ENCODE measurements at regions not wholly inside any gene's neighbourhood (a gene's known extent, or its start where the extent isn't known, plus 50 kb on each side); places are given as distances from the start of the nearest gene placed in this dataset.
"Not testable (repeated sequence)": the region's sequence is repeated elsewhere in the genome, so short reads cannot be mapped to it uniquely, and the experiment has no call there.

DNA sequence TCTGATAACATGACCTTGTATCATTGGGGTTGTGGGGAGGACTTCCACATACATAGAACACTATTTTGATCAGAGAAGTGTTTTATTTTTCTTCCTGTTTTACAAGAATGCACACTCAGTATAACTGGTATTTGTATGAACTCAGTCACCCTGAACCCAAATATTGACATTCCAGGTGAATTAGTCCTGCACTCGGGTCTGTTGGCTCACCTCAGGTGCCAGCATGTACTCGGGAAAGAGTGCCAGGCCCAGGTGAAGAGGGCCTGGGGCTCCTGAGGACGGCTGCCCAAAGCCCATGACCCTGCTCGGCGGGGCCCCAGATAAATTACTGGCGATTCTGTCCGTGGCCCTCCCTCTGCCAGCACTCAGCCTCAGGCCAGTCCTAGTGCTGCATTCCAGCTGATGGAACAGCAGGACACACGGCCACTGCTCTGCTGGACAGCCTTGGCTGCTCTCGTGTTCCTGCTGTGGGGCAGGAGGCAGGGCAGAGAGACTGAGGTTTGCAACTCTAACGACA lies 75.4 kb upstream of the TMPRSS2 start:
- in situ Hi-C loops (cut with HindIII; ENCODE audit: low pct_ligation_motif_present, low pct_unique_long_range_greater_than_20kb, low sequenced_read_pairs), result no loop called here
- no peak for DNase-seq

DNA sequence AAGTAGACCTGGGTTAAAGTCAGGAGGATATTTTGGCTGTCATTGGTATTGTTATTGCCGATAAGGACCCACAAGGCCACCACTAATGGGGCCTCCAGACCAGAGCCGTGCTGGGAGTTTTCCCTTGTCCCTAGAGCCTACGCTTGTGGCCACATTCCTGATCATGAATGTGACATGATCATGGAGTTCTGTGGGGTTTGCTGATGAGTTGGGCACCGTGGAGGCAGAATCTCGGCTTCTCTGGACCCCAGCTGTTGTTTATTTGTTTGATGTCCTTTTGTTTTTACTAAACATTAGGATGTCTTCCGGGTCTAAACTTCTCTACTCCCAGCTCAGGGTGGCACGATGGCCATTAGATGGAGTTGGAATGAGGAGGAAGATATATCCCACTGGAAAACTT lies 74.9 kb upstream of the TMPRSS2 start:
- no peak for DNase-seq
- in situ Hi-C loops (cut with HindIII; ENCODE audit: low pct_ligation_motif_present, low pct_unique_long_range_greater_than_20kb, low sequenced_read_pairs), result no loop called here

DNA sequence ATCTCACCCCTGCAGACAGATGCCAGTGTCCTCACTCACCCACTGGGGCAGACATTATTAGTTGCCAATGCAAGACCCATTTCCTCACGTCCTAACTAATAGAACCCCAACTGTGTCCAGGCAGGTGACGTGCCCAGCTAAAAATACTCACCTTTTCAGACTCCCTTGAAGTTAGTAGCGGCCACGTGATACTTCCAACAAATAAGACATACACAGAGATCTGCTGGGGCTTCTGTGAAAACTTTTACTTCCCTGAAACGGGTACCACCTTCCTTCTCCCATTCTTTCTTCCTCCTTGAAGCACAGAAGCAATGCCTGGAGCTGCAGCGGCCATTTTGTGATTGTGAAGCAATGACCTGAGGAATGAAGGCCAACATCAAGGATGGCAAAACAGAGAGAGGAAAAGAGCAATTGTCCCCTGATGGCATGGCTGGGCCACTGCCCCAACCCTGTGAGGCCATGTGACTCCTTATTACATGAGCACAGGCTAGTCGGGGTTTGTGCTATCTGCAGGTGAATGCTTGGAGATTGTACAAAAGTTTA lies 74.4 kb upstream of the TMPRSS2 start:
- DNase-seq, result no peak
- in situ Hi-C loops (cut with HindIII; ENCODE audit: low pct_ligation_motif_present, low pct_unique_long_range_greater_than_20kb, low sequenced_read_pairs), result no loop called here

GRCh38 chr21:41581592-41582228 lies 73.8 kb upstream of the TMPRSS2 start:
- in situ Hi-C loops (cut with HindIII; ENCODE audit: low pct_ligation_motif_present, low pct_unique_long_range_greater_than_20kb, low sequenced_read_pairs), result no loop called here
- no peak for DNase-seq

DNA sequence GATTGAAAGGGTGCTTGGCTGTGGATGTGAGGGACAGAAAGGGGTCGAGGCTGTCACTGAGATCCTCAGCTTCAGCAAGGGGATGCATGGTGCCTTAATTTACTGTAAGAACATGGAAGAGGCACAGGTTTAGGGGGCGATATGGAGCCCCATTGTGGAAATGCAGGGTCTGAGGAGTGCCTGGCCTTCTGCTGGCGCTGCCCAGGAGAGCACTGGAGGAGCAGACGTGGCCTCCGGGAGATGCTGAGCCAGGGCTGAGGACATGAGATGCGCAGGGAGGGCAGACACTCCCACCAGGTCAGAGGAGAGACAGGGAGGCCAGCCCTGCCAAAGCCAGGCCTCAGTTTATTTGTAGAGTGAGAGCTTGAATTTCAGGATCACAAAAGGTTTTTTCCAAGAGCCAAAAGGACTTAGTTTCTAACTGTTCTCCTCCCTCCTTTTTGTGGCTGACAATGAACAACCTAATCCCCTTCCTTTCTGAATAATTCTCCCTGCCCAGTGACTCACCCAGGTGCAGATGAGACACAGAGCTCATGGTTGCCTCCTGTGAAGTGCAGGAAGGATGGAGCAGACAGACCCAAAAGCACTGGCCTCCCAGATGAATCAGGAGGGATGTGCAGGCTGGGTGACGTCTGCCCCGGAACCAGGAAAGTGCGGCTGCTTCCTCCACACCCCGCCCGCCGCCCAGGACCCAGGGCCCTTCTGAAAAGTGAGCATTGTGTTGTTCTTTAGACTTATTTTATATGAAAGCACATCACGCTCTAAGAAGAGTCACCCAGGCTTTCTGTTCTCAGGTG lies 73.0 kb upstream of the TMPRSS2 start:
- in situ Hi-C loops (cut with HindIII; ENCODE audit: low pct_ligation_motif_present, low pct_unique_long_range_greater_than_20kb, low sequenced_read_pairs), result no loop called here
- DNase-seq, result no peak

- in situ Hi-C loops (cut with HindIII; ENCODE audit: low pct_ligation_motif_present, low pct_unique_long_range_greater_than_20kb, low sequenced_read_pairs), result no loop called here
- DNase-seq, result no peak
These were observed 71.7 kb upstream of the TMPRSS2 start for GRCh38 chr21:41579692-41580091.

- in situ Hi-C loops (cut with HindIII; ENCODE audit: low pct_ligation_motif_present, low pct_unique_long_range_greater_than_20kb, low sequenced_read_pairs), result no loop called here
- DNase-seq, result no peak
These were observed 70.8 kb upstream of the TMPRSS2 start for GRCh38 chr21:41578716-41579115.

DNA sequence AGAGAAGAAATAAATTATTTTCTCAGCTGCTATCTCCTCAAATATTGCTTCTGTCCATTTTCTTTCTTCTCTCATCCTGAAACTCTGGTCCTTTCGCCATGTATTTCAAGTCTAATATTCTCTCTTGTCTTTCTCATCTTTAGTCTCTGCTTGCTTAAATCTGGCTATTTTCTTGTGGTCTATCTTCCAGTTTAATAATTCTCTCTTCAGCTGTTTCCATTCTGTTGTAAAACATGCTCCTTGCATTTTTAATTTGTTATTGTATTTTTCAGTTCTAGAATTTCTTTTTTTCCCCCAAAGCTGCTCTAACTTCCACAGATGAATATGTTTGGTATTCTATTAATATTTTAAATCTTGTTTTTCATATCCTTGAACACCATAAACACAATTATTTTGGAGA lies 70.1 kb upstream of the TMPRSS2 start:
- in situ Hi-C loops (cut with HindIII; ENCODE audit: low pct_ligation_motif_present, low pct_unique_long_range_greater_than_20kb, low sequenced_read_pairs), result no loop called here
- DNase-seq, result no peak

- in situ Hi-C loops (cut with HindIII; ENCODE audit: low pct_ligation_motif_present, low pct_unique_long_range_greater_than_20kb, low sequenced_read_pairs), result no loop called here
- no peak for DNase-seq
These were observed 68.2 kb upstream of the TMPRSS2 start for GRCh38 chr21:41576013-41576615.

GRCh38 chr21:41573902-41574690 lies 66.1 kb upstream of the TMPRSS2 start:
- DNase-seq, result no peak
- in situ Hi-C loops (cut with HindIII; ENCODE audit: low pct_ligation_motif_present, low pct_unique_long_range_greater_than_20kb, low sequenced_read_pairs), result no loop called here

GRCh38 chr21:41571938-41572510 lies 64.1 kb upstream of the TMPRSS2 start:
- in situ Hi-C loops (cut with HindIII; ENCODE audit: low pct_ligation_motif_present, low pct_unique_long_range_greater_than_20kb, low sequenced_read_pairs), result no loop called here

GRCh38 chr21:41570791-41571355 lies 62.9 kb upstream of the TMPRSS2 start:
- in situ Hi-C loops (cut with HindIII; ENCODE audit: low pct_ligation_motif_present, low pct_unique_long_range_greater_than_20kb, low sequenced_read_pairs), result no loop called here
- no peak for DNase-seq

More at GRCh38 chr21:41571938-41572510, 64.1 kb upstream of the TMPRSS2 start:
- no peak for DNase-seq

DNA sequence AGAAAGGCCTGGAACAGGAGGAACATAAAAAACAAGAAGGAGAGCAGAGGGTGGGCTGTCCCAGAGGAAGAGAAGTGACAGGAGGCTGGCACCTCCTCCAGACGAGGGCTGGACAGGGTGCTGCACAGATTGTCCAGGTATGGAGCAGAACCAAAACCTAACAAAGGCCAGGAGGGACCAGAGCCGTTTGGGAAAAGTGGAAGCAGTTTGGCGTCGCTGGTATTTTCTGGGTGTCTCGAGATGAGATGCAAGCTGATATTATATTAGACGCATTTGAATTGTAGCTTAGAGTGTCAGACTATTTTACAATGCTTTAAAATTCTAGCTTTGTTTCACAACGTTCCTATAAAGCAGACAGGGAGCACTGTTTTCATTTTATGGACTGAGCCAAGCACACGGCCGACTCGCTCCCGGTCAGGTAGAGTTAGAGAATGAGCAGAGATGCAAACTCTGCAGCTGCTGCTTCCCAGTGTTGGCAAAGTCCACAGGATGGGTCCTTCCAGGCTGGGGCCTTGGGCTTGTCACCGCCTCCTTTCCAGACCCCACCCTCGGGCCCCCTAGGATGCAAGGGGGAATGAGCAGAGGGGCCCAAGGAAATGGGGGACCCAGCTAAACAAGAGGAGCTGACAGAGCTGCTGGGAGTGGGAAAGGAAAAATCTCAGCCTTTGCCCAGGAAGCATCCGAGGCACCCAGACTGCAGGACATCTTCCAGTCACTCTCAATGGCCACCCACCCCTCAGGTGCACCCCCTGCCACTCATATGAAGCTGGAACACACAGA lies 60.8 kb upstream of the TMPRSS2 start:
- DNase-seq, result no peak
- in situ Hi-C loops (cut with HindIII; ENCODE audit: low pct_ligation_motif_present, low pct_unique_long_range_greater_than_20kb, low sequenced_read_pairs), result no loop called here

- no peak for DNase-seq
- in situ Hi-C loops (cut with HindIII; ENCODE audit: low pct_ligation_motif_present, low pct_unique_long_range_greater_than_20kb, low sequenced_read_pairs), result no loop called here
These were observed 60.0 kb upstream of the TMPRSS2 start for GRCh38 chr21:41567901-41568510.

DNA sequence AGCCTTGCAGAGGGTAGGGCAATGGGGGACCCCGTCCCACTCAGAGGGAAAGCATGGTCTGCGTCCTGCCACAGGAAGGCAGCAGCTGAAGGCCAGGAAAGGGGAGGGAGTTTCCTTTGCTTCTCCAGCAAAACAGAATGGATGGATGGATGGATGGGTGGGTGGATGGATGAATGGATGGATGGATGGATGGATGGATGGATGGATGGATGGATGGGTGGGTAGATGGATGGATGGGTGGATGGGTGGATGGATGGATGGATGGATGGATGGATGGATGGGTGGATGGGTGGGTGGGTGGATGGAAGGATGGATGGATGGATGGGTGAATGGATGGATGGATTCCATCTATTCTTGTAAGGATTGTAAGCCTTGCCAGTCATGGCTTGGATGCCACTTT lies 59.3 kb upstream of the TMPRSS2 start:
- in situ Hi-C loops (cut with HindIII; ENCODE audit: low pct_ligation_motif_present, low pct_unique_long_range_greater_than_20kb, low sequenced_read_pairs); DNase-seq: not testable (repeated sequence)

GRCh38 chr21:41566500-41567014 lies 58.6 kb upstream of the TMPRSS2 start:
- DNase-seq, result no peak
- in situ Hi-C loops (cut with HindIII; ENCODE audit: low pct_ligation_motif_present, low pct_unique_long_range_greater_than_20kb, low sequenced_read_pairs), result no loop called here

DNA sequence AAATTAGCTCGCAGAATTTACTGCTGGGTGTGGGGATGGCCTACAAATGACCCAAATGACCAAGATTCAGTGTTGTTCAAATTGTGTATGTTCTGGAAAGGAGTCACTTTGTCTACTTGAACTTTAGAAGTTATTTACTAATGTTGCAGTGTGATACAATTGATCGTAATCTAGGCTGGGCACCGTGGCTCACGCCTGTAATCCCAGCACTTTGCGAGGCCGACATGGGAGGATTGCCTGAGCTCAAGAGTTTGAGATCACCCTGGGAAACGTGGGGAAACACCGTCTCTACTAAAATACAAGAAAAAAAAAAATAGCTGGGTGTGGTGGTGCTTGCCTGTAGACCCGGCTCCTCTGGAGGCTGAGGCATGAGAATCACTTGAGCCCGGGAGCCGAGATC lies 57.6 kb upstream of the TMPRSS2 start:
- no peak for DNase-seq
- in situ Hi-C loops (cut with HindIII; ENCODE audit: low pct_ligation_motif_present, low pct_unique_long_range_greater_than_20kb, low sequenced_read_pairs), result no loop called here
